Gastroesophageal sphincter (tissue), 3 donors: ENCODE measurements at regions not wholly inside any gene's neighbourhood (a gene's known extent, or its start where the extent isn't known, plus 50 kb on each side); places are given as distances from the start of the nearest gene placed in this dataset.

Experiments used
- EP300 ChIP-seq: sonication (generic); formaldehyde crosslinking; IDR thresholded peaks from one replicate; pipeline ENCODE4 v1.6.1; 2017; ENCODE audit warnings: antibody characterized with exemption, mild to moderate bottlenecking
- POLR2AphosphoS5 ChIP-seq: sonication (generic); formaldehyde crosslinking; IDR thresholded peaks from one replicate; pipeline ENCODE4 v1.6.1; 2017; ENCODE audit warnings: antibody characterized with exemption
- TF ChIP-seq, protein P1 (sequence below), 4 experiments: fragments of 200-600 bp in 2 of 4; fragments of 450-650 bp in 2 of 4; sonication (generic) in 1 of 4; IDR thresholded peaks; one replicate each; pipeline ENCODE4 v1.5.1; 2017 to 2019; ENCODE audit warnings: antibody characterized with exemption in 4 of 4, mild to moderate bottlenecking in 2 of 4, moderate library complexity in 2 of 4

DNA sequence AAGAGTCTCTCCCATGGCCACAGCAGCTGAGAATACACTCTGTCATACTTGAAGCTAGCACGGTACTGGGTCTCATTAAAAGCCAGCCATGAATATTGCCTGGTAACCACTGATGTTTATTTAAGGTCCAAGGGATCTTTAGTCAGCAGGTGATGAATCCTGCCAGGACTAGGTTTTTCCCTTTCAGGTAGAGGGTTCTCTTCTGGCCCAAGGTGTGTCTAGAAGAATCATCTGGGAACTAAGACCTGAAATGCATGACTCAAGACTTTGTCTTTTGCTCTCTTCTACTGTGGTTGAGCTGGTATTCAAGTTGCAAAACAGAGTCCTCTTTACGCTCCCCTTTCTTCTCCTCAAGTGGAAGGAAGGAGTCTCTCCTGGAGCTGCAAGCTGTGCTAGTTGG is 400.5 kb upstream of the FSIP2 start:
- TF ChIP-seq, protein P1, sequence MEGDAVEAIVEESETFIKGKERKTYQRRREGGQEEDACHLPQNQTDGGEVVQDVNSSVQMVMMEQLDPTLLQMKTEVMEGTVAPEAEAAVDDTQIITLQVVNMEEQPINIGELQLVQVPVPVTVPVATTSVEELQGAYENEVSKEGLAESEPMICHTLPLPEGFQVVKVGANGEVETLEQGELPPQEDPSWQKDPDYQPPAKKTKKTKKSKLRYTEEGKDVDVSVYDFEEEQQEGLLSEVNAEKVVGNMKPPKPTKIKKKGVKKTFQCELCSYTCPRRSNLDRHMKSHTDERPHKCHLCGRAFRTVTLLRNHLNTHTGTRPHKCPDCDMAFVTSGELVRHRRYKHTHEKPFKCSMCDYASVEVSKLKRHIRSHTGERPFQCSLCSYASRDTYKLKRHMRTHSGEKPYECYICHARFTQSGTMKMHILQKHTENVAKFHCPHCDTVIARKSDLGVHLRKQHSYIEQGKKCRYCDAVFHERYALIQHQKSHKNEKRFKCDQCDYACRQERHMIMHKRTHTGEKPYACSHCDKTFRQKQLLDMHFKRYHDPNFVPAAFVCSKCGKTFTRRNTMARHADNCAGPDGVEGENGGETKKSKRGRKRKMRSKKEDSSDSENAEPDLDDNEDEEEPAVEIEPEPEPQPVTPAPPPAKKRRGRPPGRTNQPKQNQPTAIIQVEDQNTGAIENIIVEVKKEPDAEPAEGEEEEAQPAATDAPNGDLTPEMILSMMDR (IDR thresholded peaks at IDR 0.05): no peak
- TF ChIP-seq EP300 (no peak), POLR2AphosphoS5 (no peak)
